WTC11 (cell line): ENCODE measurements at regions not wholly inside any gene's neighbourhood (a gene's known extent, or its start where the extent isn't known, plus 50 kb on each side); places are given as distances from the start of the nearest gene placed in this dataset.

Source experiments
- ATAC-seq: fragments of 200-7000 bp; cut with Tn5 transposase; 2 replicates; pipeline ENCODE4 v1.10.0; 2021; ENCODE audit warnings: mild to moderate bottlenecking, moderate library complexity
- CTCF ChIA-PET: fragments of 300-600 bp; sonication (Branson Sonifier 250); formaldehyde crosslinking; loops from one replicate; lab custom pipeline; 2021; ENCODE audit warnings: antibody characterized with exemption; lab: Charles Lee
- POLR2A ChIA-PET: fragments of 350-600 bp; sonication (Branson Sonifier 250); formaldehyde crosslinking; loops from one replicate; lab custom pipeline; 2021; ENCODE audit warnings: antibody characterized with exemption; lab: Charles Lee
- DNase-seq: peaks from one replicate; pipeline ENCODE4 v3.0.0; 2021; ENCODE audit warnings: low spot score
- H3K27ac Mint-ChIP-seq: 2 replicates; pipeline ENCODE4 v1.8.0; 2021; ENCODE audit warnings: mixed read lengths
- H3K27me3 Mint-ChIP-seq: 2 replicates; pipeline ENCODE4 v1.8.0; 2021; ENCODE audit warnings: low read depth, mild to moderate bottlenecking, moderate library complexity, mixed read lengths
- H3K36me3 Mint-ChIP-seq: 2 replicates; pipeline ENCODE4 v1.8.0; 2021; ENCODE audit warnings: mixed read lengths
- H3K4me1 Mint-ChIP-seq: 2 replicates; pipeline ENCODE4 v1.8.0; 2022; ENCODE audit warnings: mixed read lengths
- H3K4me3 Mint-ChIP-seq: 2 replicates; pipeline ENCODE4 v1.8.0; 2021; ENCODE audit warnings: mild to moderate bottlenecking, moderate library complexity, mixed read lengths
- H3K9me3 Mint-ChIP-seq: 2 replicates; pipeline ENCODE4 v1.8.0; 2021; ENCODE audit warnings: mixed read lengths
- AR ChIP-seq: fragments of 250-450 bp; sonication (Bioruptor Pico); IDR thresholded peaks from 2 replicates; pipeline ENCODE4 v1.9.0; 2021; ENCODE audit warnings: mild to moderate bottlenecking
- ATF1 ChIP-seq: sonication (generic); formaldehyde crosslinking; IDR thresholded peaks from 2 replicates; pipeline ENCODE4 v1.8.1; 2023; ENCODE audit warnings: mild to moderate bottlenecking, moderate library complexity, missing genetic modification reagents
- E2F1 ChIP-seq: sonication (generic); formaldehyde crosslinking; IDR thresholded peaks from 2 replicates; pipeline ENCODE4 v1.8.0; 2022; ENCODE audit warnings: mild to moderate bottlenecking, missing genetic modification reagents
- ELF4 ChIP-seq: sonication (generic); formaldehyde crosslinking; IDR thresholded peaks from 2 replicates; pipeline ENCODE4 v1.8.1; 2022; ENCODE audit warnings: low read depth, mild to moderate bottlenecking, moderate library complexity, missing genetic modification reagents
- ESRRA ChIP-seq: sonication (generic); formaldehyde crosslinking; IDR thresholded peaks from 2 replicates; pipeline ENCODE4 v1.8.1; 2022; ENCODE audit warnings: mild to moderate bottlenecking, missing genetic modification reagents, borderline replicate concordance
- FOXP1 ChIP-seq: sonication (generic); formaldehyde crosslinking; IDR thresholded peaks from 2 replicates; pipeline ENCODE4 v1.8.0; 2022; ENCODE audit warnings: missing genetic modification reagents, mild to moderate bottlenecking, moderate library complexity, borderline replicate concordance
- GABPB1 ChIP-seq: sonication (generic); formaldehyde crosslinking; IDR thresholded peaks from 2 replicates; pipeline ENCODE4 v1.8.1; 2023; ENCODE audit warnings: mild to moderate bottlenecking, missing genetic modification reagents
- JAZF1 ChIP-seq: fragments of 250-450 bp; sonication (Bioruptor Pico); IDR thresholded peaks from 2 replicates; pipeline ENCODE4 v1.9.0; 2021; ENCODE audit warnings: moderate library complexity, mild to moderate bottlenecking, inconsistent platforms
- MAX ChIP-seq: sonication (generic); formaldehyde crosslinking; IDR thresholded peaks from 2 replicates; pipeline ENCODE4 v1.8.0; 2022; ENCODE audit warnings: mild to moderate bottlenecking, missing genetic modification reagents
- MXD4 ChIP-seq: fragments of 250-450 bp; sonication (Bioruptor Pico); IDR thresholded peaks from 2 replicates; pipeline ENCODE4 v1.8.0; 2021; ENCODE audit warnings: mild to moderate bottlenecking, moderate library complexity, borderline replicate concordance
- NFE2L1 ChIP-seq: sonication (generic); formaldehyde crosslinking; IDR thresholded peaks from 2 replicates; pipeline ENCODE4 v1.8.1; 2023; ENCODE audit warnings: missing genetic modification reagents
- TEAD4 ChIP-seq: sonication (generic); formaldehyde crosslinking; IDR thresholded peaks from 2 replicates; pipeline ENCODE4 v1.8.0; 2022; ENCODE audit warnings: mild to moderate bottlenecking, missing genetic modification reagents
- ZBTB43 ChIP-seq: sonication (generic); formaldehyde crosslinking; IDR thresholded peaks from 2 replicates; pipeline ENCODE4 v1.8.1; 2023; ENCODE audit warnings: mild to moderate bottlenecking, missing genetic modification reagents
- ZNF232 ChIP-seq: sonication (generic); formaldehyde crosslinking; IDR thresholded peaks from 2 replicates; pipeline ENCODE4 v1.8.0; 2022; ENCODE audit warnings: mild to moderate bottlenecking, missing genetic modification reagents
- ZNF396 ChIP-seq: fragments of 250-450 bp; sonication (Bioruptor Pico); IDR thresholded peaks from 2 replicates; pipeline ENCODE4 v1.8.0; 2021; ENCODE audit warnings: mild to moderate bottlenecking, moderate library complexity, borderline replicate concordance
- ZSCAN18 ChIP-seq: fragments of 250-450 bp; sonication (Bioruptor Pico); IDR thresholded peaks from 2 replicates; pipeline ENCODE4 v2.1.2; 2022; ENCODE audit warnings: mild to moderate bottlenecking, moderate library complexity
- TF ChIP-seq, protein P1 (sequence below): sonication (generic); formaldehyde crosslinking; IDR thresholded peaks from 2 replicates; pipeline ENCODE4 v1.8.1; 2023; ENCODE audit warnings: mild to moderate bottlenecking, missing genetic modification reagents, borderline replicate concordance
- TF ChIP-seq, protein P2 (sequence below): sonication (generic); formaldehyde crosslinking; conservative IDR thresholded peaks from 2 replicates; pipeline ENCODE4 v1.8.1; 2022; ENCODE audit warnings: mild to moderate bottlenecking, missing genetic modification reagents
- TF ChIP-seq, protein P3 (sequence below): sonication (generic); formaldehyde crosslinking; IDR thresholded peaks from 2 replicates; pipeline ENCODE4 v1.8.1; 2022; ENCODE audit warnings: low read depth, mild to moderate bottlenecking, moderate library complexity, missing genetic modification reagents, borderline replicate concordance

- TF ChIP-seq ZNF232 (CRISPR knock-in tag) = no peak
- no peak for TF ChIP-seq MXD4 (CRISPR knock-in tag)
- no peak for TF ChIP-seq GABPB1 (CRISPR knock-in tag)
- TF ChIP-seq MAX = no peak
- TF ChIP-seq E2F1 (CRISPR knock-in tag) = no peak
- TF ChIP-seq, protein P1, sequence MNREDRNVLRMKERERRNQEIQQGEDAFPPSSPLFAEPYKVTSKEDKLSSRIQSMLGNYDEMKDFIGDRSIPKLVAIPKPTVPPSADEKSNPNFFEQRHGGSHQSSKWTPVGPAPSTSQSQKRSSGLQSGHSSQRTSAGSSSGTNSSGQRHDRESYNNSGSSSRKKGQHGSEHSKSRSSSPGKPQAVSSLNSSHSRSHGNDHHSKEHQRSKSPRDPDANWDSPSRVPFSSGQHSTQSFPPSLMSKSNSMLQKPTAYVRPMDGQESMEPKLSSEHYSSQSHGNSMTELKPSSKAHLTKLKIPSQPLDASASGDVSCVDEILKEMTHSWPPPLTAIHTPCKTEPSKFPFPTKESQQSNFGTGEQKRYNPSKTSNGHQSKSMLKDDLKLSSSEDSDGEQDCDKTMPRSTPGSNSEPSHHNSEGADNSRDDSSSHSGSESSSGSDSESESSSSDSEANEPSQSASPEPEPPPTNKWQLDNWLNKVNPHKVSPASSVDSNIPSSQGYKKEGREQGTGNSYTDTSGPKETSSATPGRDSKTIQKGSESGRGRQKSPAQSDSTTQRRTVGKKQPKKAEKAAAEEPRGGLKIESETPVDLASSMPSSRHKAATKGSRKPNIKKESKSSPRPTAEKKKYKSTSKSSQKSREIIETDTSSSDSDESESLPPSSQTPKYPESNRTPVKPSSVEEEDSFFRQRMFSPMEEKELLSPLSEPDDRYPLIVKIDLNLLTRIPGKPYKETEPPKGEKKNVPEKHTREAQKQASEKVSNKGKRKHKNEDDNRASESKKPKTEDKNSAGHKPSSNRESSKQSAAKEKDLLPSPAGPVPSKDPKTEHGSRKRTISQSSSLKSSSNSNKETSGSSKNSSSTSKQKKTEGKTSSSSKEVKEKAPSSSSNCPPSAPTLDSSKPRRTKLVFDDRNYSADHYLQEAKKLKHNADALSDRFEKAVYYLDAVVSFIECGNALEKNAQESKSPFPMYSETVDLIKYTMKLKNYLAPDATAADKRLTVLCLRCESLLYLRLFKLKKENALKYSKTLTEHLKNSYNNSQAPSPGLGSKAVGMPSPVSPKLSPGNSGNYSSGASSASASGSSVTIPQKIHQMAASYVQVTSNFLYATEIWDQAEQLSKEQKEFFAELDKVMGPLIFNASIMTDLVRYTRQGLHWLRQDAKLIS (CRISPR knock-in tag) = no peak
- TF ChIP-seq, protein P2, sequence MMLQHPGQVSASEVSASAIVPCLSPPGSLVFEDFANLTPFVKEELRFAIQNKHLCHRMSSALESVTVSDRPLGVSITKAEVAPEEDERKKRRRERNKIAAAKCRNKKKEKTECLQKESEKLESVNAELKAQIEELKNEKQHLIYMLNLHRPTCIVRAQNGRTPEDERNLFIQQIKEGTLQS (CRISPR knock-in tag) = no peak
- no peak for TF ChIP-seq TEAD4
- no peak for TF ChIP-seq ZNF396 (CRISPR knock-in tag)
- no peak for TF ChIP-seq ZBTB43 (CRISPR knock-in tag)
- TF ChIP-seq ESRRA (CRISPR knock-in tag) = no peak
- TF ChIP-seq AR (CRISPR knock-in tag) = no peak
- no peak for TF ChIP-seq ATF1 (CRISPR knock-in tag)
- TF ChIP-seq, protein P3, sequence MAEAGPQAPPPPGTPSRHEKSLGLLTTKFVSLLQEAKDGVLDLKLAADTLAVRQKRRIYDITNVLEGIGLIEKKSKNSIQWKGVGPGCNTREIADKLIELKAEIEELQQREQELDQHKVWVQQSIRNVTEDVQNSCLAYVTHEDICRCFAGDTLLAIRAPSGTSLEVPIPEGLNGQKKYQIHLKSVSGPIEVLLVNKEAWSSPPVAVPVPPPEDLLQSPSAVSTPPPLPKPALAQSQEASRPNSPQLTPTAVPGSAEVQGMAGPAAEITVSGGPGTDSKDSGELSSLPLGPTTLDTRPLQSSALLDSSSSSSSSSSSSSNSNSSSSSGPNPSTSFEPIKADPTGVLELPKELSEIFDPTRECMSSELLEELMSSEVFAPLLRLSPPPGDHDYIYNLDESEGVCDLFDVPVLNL (CRISPR knock-in tag) = no peak
- no peak for TF ChIP-seq ELF4 (CRISPR knock-in tag)
- TF ChIP-seq ZSCAN18 (CRISPR knock-in tag) = no peak
- no peak for TF ChIP-seq FOXP1 (CRISPR knock-in tag)
- TF ChIP-seq NFE2L1 (CRISPR knock-in tag) = no peak
- no peak for TF ChIP-seq JAZF1 (CRISPR knock-in tag)
- TF ChIP-seq, all 79 proteins: peak for 0
- Mint-ChIP-seq H3K27me3 (peaks cover 8% of the 10 kb centered on the region; the same call in 1 of the 2 replicates), H3K4me1 (peaks cover 32% of the 10 kb centered on the region), H3K27ac (no peak overlapping the region), H3K36me3 (no peaks in the 10 kb centered on the region), H3K9me3 (peaks cover 9% of the 10 kb centered on the region), H3K4me3 (no peak overlapping the region)
- no peak for DNase-seq
- no peak for ATAC-seq
- CTCF ChIA-PET = no interaction called here
- POLR2A ChIA-PET = no interaction called here
Measured at GRCh38 chr9:3746296-3747275, 220.8 kb upstream of the RFX3 start.
